GM21515 (cell line): ENCODE measurements at regions not wholly inside any gene's neighbourhood (a gene's known extent, or its start where the extent isn't known, plus 50 kb on each side); places are given as distances from the start of the nearest gene placed in this dataset.
A peak's percentile ranks its signal among the peaks of the same experiment; 100 is the strongest.

Source experiments
- ATAC-seq: cut with Tn5 transposase; IDR thresholded peaks from one replicate; pipeline ENCODE4 v1.9.1; 2021; ENCODE audit not compliant: unreplicated experiment

- no peak for ATAC-seq
These were observed 263.4 kb downstream of the TTLL7 start for GRCh38 chr1:83735526-83735925.

- no peak for ATAC-seq
These were observed 264.5 kb downstream of the TTLL7 start for GRCh38 chr1:83734420-83734819.

GRCh38 chr1:83725735-83726360 is 273.1 kb downstream of the TTLL7 start:
- no peak for ATAC-seq

GRCh38 chr1:83718338-83718737 is 280.6 kb downstream of the TTLL7 start:
- no peak for ATAC-seq

- no peak for ATAC-seq
These were observed 281.1 kb downstream of the TTLL7 start for GRCh38 chr1:83717785-83718184.

- no peak for ATAC-seq
These were observed 282.3 kb downstream of the TTLL7 start for GRCh38 chr1:83716641-83717040.

- no peak for ATAC-seq
These were observed 283.4 kb downstream of the TTLL7 start for GRCh38 chr1:83715550-83715949.

GRCh38 chr1:83709662-83710061 is 289.3 kb downstream of the TTLL7 start:
- no peak for ATAC-seq

- ATAC-seq: no peak
These were observed 292.5 kb downstream of the TTLL7 start for GRCh38 chr1:83706354-83706938.

GRCh38 chr1:83705091-83705490 is 293.8 kb downstream of the TTLL7 start:
- ATAC-seq: no peak

- ATAC-seq: no peak
These were observed 294.6 kb downstream of the TTLL7 start for GRCh38 chr1:83704350-83704749.

- no peak for ATAC-seq
These were observed 296.6 kb downstream of the TTLL7 start for GRCh38 chr1:83702356-83702755.

GRCh38 chr1:83701355-83701754 is 297.6 kb downstream of the TTLL7 start:
- no peak for ATAC-seq

GRCh38 chr1:83698644-83699043 is 300.3 kb downstream of the TTLL7 start:
- ATAC-seq: no peak

GRCh38 chr1:83697961-83698360 is 301.0 kb downstream of the TTLL7 start:
- no peak for ATAC-seq

GRCh38 chr1:83697220-83697619 is 301.7 kb downstream of the TTLL7 start:
- ATAC-seq: no peak

GRCh38 chr1:83694449-83694848 is 304.5 kb downstream of the TTLL7 start:
- ATAC-seq: no peak

GRCh38 chr1:83693427-83694126 is 305.4 kb downstream of the TTLL7 start:
- ATAC-seq: no peak

GRCh38 chr1:83692524-83693381 is 306.2 kb downstream of the TTLL7 start:
- peak; percentile 73 for ATAC-seq

GRCh38 chr1:83691953-83692500 is 306.9 kb downstream of the TTLL7 start:
- ATAC-seq: no peak
